HG03520 (cell line): ENCODE measurements at regions not wholly inside any gene's neighbourhood (a gene's known extent, or its start where the extent isn't known, plus 50 kb on each side); places are given as distances from the start of the nearest gene placed in this dataset.
"Not testable (repeated sequence)": the region's sequence is repeated elsewhere in the genome, so short reads cannot be mapped to it uniquely, and the experiment has no call there.

ENCODE experiments used
- ATAC-seq: cut with Tn5 transposase; IDR thresholded peaks from one replicate; pipeline ENCODE4 v1.9.1; 2021; ENCODE audit warnings: mild to moderate bottlenecking, moderate library complexity; ENCODE audit not compliant: unreplicated experiment

DNA sequence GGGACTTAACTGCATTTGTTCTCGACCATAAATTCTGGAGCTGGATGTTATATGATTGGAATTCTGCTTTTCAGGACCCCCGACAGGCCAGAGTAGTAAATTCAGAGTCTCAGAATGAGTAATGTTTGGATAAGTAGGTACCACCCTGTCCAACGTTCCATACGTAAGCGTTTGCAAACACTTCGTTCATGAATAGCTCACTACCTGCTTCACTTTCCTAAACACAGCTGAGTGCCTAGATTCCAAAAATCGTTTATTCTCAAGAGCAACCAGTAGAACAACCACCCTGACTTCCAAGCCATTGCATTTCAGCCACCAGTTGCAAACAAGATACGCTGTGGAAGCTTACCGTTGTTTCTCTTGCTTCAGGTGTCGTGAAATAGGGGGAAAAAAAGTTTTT lies 101.3 kb upstream of the DMRT1 start:
- ATAC-seq, result no peak

DNA sequence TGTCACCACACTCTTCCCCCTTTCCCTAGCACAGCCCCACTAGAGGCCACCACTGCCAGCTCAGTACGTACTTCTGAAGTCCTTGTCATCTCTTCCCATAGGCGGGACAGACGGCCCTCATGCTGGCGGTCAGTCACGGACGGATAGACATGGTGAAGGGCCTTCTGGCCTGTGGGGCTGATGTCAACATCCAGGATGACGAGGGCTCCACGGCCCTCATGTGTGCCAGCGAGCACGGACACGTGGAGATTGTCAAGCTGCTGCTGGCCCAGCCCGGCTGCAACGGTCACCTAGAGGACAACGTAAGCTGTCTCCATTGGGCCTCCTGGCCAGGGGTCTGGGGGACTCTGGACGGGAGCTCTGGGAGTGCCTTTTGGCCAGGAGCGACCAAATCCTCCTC lies 99.4 kb upstream of the DMRT1 start:
- ATAC-seq, result no peak

GRCh38 chr9:742914-743589 lies 98.4 kb upstream of the DMRT1 start:
- ATAC-seq, result no peak

DNA sequence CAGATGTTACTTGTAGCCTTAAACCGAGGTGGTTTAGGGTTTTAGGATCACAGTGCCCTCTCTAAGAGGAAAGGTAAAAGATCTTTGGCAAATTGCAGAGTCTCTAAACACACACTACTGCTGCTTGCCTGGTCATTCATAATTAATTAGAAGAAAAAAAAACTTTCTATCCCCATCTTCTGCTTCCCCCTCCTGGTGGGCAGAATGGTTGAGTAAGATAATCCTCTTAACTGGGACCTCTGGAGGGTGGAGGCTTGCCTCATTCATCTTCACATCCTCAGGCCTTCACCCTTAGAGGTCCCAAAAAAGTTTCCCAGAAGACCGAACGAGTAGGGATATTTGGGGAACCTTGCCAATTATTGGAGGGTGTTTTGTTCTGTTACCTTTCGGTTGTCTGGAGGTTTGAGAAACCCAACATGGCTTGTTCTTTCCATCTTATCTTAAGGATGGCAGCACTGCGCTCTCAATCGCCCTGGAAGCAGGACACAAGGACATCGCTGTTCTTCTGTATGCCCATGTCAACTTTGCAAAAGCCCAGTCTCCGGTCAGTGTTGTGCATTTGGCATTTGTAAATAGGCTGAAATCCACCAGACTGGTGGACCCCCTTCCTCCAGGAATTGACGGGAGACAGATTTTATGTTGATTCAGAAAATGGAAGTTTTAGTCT lies 97.3 kb upstream of the DMRT1 start:
- ATAC-seq, result no peak

GRCh38 chr9:744790-745484 lies 96.6 kb upstream of the DMRT1 start:
- ATAC-seq, result no peak

DNA sequence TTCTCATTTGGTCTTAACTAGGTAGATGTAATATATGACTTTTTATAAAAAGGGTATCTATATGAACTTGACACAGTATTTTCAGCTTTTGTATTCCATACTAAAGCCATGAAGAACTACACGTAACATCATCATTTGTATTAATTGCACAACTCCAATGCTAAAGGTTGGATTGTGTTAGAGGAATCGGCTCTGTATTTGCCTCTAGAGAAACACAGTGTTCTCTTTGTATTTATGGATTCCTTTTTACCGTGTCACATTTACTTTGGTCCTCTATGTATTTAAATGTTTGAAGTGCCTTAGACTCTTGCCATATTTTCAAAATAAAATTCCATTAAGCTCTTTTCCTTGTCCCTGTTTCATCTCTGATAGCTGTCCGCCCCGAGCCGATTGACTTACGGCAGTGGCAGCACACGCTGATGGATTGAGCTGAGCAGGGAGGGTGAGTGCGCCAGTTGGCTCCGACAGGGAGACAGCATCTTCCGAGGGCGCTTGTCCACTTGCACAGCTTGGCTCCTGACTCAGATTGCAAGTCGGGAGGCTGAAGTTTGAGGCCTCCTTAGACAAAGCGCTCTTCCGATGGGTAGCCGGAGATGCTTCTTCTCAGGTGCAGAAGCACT lies 95.6 kb upstream of the DMRT1 start:
- no peak for ATAC-seq

DNA sequence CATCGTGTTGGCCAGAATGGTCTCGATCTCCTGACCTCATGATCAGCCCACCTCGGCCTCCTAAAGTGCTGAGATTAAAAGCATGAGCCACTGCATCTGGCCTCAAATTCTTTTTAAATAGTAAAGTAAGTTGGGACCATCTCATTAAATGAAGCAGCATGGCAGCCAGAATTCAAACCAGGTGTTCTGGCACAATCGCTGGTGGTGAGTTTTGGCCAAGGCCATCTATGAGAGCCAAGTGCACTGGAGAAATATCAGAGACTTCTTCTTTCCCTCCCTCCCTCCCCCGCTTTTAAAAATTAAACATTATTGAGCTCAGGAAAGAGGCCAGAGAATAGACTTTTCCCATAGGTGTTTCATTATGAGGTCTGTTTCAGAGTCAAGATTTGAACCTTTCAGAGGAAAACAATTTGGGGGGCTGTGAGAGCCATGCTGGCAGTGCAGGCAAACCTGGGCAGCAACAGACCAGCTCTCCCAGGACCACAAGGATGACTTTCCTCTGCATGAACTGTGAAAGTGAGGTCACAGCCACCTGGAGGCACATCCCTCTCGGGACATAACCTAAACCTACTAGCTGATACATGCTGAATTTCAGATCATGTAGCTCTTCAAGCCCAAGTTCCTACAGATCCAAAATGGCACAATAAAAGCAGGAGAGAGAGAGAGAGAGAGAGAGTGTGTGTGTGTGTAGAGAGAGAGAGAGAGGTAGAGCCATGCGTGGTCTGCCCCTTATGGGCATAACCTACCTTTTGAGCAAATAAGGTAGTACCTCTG lies 94.6 kb upstream of the DMRT1 start:
- ATAC-seq, result no peak

DNA sequence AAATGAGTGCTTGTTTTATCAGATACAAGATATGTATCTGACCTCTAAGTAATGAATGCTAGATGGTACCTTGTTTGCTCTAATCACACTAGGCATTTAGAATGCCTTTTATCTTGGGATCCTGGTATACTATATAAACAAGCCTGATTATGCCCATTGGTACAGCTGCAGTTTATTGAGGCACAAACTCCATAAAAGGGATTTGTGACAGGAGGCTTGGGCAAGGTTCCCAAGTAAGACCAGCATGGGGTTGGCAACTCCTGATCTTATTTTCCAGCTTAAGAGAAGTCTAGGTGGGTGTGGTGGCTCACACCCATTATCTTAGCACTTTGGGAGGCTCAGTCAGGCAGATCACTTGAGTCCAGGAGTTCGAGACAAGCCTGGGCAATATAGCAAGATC lies 93.9 kb upstream of the DMRT1 start:
- ATAC-seq, result no peak

DNA sequence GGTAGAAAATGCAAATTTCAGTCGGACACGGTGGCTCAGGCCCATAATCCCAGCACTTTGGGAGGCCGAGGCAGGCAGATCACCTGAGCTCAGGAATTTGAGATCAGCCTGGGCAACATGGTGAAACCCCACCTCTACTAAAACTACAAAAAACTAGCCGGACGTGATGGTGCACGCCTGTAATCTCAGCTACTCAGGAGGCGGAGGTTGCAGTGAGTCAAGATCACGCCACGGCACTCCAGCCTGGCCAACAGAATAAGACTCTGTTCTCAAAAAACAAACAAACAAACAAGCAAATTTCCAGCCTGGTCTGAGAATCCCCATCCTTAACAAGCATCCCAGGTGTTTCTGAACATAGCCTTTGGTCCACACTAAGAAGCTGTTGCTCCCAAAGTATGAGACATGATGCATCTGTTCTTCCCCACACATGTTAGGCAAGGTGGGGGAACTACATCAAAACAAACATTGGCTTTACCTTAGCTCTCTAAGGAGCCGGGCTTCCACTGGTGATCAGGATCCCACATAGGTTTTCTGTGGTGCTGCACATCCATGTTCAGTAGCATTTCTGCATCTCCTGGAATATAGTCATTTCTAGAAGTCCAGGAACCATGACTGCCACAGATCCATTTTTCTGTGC lies 92.5 kb upstream of the DMRT1 start:
- ATAC-seq, result no peak

DNA sequence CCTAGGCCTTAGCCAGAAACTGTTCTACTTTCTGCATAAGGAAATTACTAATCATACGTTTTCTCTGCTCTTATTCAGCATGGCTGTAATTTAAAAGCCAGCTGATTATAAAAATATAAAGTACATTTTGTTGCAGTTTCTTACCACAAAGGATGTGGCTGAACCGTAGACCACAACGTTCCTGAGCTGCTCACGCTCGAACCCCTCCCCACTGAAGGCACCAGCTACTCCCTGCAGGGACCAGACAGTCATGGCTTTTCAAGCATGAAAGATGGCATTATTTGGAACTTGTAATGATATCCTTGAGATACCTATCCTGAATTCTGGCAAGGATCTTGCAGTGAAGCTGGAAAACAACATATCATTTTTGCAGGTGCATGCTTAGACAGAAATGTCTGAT lies 91.8 kb upstream of the DMRT1 start:
- ATAC-seq, result no peak

DNA sequence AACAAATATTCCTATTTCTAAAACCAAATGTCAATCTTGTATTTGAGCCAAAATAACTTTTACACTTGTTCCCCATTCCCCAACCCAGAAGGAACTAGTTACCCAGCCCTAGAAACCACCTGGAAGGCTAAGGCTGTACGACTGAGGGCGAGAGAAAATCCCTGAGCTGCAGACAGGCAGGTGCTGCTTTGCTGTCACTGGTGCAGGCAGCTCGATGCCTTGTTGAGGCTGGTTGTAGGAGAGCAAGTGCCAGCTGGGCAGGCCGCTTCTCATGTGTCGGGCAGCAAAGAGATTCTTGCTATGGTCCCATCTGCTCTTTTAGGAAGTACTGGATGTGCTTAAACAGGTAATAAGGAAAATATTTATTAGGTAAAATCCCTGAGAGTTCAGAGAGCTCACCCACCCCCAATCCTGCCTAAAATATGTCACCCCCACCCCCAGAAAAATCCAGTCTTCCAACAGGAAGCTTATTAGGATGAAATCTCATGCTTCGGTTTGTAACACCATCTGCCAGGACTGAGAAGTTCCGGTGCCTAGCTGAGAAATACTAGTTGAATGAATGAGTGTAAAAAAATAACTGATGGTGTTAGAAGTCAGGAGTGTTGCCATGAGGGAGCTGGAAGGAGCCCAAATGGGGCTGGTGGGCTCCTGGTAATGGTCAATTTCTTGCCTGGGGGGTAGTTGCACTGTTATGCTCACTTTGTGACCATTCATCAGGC lies 91.1 kb upstream of the DMRT1 start:
- ATAC-seq, result no peak

GRCh38 chr9:751137-752051 lies 90.1 kb upstream of the DMRT1 start:
- no peak for ATAC-seq

GRCh38 chr9:752201-752600 lies 89.3 kb upstream of the DMRT1 start:
- no peak for ATAC-seq

DNA sequence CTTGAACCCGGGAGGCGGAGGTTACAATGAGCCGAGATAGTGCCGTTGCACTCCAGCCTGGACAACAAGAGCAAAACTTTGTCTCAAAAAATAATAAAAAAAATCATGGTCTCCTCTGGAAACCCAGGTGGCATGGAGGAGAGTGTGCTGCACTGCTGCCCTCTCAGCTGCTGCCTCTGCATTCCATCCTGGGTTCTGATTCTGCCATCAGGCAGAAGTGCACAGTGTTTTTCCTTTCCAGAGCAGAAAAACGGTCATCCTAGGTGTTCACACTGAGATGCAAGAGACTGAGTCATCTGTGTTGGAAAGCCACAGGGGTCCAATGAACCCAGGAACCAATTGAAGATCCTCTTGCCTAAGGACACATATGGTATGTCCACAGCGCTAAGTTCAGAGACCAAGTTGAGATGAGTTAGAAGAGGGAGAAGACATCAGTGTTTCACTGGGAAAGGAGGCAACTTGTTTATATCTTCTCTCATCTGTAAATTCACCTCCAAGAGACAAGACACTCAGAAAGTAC lies 88.8 kb upstream of the DMRT1 start:
- no peak for ATAC-seq

GRCh38 chr9:753734-754133 lies 87.8 kb upstream of the DMRT1 start:
- not testable (repeated sequence) for ATAC-seq

DNA sequence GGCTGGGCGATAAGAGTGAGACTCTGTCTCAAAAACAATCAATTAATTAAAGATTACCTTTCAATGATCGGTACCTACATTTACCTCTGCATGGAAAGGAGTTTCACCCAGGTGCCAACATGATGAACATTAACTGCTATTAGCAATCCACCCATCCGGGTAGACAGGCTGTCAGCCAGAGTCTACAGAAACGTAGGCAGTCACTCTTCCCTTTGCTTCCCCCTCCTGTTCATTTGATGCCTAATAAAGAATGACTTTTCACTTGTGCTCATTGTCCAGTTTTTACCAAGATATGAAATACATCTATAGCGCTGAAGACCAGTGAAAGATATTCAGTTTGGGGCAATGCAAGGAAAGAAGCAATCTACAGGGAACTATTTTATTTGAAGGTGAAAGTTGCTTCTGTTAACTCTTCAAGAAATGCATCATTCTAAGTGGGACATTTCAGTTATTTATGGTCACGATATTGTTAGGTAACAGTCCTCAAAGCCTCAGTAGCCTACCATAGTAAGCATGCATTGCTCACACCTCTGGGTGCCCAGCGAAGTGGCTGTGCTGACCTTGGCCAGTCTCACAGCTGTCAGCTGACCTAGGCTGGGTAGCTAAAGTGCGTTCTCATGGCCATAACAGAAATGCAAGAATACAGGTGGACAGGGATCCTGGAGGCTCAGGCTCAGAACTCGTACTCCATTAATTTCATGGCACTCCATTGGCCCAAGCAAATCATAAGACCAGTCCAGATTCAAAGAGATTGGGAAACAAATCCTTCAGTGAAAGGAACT lies 87.2 kb upstream of the DMRT1 start:
- ATAC-seq, result no peak

GRCh38 chr9:755454-756381 lies 85.8 kb upstream of the DMRT1 start:
- no peak for ATAC-seq
